GM21825 (cell line): ENCODE measurements at regions not wholly inside any gene's neighbourhood (a gene's known extent, or its start where the extent isn't known, plus 50 kb on each side); places are given as distances from the start of the nearest gene placed in this dataset.

ENCODE experiments used
- ATAC-seq: cut with Tn5 transposase; IDR thresholded peaks from one replicate; pipeline ENCODE4 v1.9.1; 2021; ENCODE audit warnings: mild to moderate bottlenecking, moderate library complexity; ENCODE audit not compliant: unreplicated experiment

DNA sequence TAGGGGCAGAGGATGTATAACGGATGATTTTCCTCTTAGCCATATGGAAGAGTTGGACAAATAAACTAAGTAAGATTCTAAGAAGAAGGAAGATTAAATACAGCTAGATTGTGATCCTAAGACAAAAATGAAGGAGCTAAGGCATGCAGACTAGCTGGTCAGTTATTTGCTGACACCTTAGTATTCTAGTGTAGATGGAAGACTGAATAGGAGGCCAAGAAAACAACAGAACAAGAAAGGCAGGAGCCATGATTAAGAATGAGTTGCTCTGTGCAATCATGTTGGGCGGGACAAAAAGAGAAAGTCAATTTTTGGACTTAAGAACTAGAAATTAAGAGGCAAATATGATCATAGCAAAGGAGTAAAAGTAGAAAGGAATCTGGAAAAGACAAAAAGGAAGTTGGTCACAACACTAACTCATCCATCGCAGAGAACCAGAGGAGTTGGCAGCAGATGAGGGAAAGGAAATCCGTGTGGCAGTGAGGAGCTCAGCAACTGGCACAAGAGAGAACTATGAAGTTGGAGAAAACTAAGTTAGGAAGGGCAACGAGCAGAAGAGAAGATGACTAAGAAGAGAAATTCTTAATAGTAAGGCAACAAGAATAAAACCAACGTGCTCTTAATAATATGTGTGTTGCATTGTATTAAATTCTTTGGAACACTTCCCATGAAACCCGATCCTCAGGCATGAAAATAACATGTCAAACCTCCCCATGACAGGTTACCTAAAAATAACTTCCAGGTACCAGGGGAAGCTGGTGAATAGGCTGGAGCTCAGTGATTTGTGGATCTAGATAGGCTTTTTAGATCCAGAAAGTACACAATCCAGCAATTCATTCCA, 234.4 kb downstream of the LTN1 start:
- ATAC-seq = no peak

DNA sequence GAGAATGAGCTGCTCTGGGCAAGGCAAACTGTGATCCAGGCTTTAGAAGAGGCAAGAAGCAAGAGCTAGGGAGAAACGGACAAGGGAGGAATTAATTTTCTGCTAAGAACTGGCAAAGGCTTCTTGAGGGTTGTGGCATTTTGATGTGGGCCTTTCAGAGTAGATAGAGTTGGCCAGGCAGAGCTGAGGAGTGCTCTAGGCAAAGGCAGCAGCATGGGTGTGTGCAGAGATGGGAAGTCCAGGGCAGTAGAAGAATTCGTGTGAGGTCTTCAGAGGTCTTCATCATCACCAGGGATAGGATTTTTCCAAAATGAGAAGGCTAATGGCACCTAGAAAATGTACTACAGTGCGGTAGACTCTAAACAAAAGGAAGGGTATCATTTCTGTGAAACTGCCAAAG, 237.8 kb downstream of the LTN1 start:
- no peak for ATAC-seq

DNA sequence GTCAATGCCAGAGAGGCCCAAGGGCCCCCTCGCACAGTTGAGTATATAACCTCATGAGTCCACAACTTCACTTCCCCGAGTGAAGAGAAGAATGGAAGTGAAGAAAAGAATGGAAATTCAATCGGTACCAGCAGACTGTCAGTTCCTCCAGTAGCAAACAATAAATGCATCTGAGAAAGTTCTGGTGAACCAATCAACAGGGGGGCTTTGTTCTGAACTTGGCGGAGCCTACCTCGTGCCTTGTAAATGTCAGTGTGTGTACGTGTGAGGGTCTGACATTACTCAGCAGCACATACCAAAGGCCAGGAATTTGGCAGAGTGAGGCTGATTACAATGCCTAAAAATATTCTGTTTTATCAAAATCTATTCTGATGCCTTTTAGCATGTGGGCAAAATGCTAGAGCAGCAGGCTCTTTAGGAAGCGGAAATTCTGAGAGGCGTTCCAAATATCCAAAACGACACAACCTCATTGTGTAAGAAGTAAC, 238.5 kb downstream of the LTN1 start:
- ATAC-seq = no peak

DNA sequence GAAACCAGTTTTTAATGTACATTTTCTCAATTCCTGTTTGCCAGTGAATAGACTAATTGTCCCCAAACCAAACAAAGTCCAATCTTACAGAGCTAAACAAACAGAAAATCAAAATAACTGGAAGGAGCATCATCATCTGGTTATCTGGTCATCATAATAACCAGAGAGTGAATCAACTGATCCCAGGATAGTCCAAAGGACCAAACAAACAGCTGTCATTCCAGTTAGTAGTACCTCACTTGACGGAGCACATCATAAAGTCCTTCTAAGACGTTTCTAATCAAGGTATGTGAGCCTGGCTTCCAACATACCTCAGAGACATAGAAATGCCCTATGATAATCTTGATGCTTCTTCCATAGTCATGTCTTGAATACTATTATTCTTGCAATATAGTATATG, 240.5 kb downstream of the LTN1 start:
- no peak for ATAC-seq

DNA sequence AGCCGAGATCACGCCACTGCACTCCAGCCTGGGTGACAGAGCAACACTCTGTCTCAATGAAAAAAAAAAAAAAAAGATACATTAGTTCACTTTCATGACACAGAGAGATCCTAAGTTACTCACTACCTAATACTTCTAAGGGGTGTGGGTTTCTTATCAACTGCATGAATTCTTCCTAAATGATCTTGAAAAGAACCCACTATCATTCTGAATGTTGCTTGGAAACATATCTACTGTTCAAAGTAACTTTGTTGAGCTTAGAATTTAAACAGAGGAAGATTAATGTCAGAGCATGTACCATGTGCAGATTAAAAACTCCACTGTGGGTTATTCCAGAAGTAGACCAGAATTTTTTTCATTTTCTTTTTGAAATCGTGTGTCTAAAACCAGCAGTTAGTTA, 241.5 kb downstream of the LTN1 start:
- ATAC-seq = no peak

DNA sequence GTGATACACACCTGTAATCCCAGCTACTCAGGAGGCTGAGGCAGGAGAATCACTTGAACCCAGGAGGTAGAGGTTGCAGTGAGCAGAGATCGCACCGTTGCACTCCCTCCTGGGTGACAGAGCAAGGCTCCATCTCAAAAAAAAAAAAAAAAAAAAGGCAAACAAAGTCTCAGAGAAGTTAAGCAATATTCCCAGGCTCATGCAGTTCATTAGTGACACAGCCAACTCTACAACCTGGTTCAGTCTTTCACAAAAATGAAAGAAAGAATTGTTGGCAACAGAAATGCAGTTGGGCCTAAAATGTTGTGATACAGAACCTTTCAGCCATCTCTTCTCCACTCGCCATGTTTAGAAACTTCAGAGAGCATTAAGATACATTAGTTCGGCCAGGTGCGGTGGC, 242.1 kb downstream of the LTN1 start:
- ATAC-seq = no peak

DNA sequence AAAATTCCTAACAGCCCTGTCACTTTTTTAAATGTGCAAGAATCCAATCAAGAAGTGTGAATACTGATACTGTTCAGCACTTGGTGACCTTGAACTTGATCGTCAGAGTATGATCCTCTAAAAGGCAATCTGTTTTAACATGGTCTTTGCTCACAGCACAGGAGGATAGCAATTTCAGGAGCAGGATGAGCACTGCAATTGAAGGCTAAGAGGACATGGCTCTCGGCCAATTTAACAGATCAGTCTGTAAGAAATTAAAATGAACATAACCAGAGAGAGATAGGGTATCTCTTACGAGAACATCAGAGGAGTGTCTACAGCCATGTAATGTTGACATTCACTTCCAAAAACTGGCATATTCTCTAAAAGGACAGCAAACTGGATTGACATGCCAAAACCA, 243.1 kb downstream of the LTN1 start:
- ATAC-seq = no peak

DNA sequence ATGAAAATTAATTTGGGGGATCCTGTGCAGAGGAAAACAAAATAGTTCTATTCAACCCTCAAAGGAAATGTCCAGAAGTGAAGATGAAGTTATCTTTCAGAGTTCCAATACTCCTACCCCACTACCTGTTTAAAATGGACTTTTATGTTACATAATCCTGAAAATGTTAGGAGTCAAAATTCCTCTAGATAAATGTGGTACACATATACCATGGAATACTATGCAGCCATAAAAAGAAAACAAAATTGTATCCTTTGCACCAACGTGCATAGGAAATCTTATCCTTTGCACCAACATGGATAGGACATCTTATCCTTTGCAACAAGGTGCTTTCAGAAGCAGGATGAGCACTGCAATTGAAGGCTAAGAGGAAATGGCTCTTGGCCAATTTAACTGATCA, 245.2 kb downstream of the LTN1 start:
- no peak for ATAC-seq

DNA sequence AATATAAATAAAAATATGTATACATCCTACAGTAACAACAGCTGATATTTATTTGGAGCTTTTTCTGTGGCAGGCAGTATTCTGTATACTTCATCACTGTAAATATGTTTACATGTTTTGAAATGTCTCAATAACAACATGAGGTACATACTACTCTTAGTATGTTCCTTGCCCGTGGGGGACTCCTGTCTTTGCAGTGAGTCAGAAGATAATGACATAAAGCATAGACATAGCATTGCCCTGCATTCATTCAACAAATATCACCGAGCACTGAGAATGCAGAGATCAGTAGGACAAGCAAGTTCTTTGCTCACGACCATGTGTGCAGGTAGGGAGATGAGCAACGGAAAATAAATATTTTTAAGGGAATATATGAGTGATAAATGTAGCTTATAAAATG, 246.5 kb downstream of the LTN1 start:
- no peak for ATAC-seq

DNA sequence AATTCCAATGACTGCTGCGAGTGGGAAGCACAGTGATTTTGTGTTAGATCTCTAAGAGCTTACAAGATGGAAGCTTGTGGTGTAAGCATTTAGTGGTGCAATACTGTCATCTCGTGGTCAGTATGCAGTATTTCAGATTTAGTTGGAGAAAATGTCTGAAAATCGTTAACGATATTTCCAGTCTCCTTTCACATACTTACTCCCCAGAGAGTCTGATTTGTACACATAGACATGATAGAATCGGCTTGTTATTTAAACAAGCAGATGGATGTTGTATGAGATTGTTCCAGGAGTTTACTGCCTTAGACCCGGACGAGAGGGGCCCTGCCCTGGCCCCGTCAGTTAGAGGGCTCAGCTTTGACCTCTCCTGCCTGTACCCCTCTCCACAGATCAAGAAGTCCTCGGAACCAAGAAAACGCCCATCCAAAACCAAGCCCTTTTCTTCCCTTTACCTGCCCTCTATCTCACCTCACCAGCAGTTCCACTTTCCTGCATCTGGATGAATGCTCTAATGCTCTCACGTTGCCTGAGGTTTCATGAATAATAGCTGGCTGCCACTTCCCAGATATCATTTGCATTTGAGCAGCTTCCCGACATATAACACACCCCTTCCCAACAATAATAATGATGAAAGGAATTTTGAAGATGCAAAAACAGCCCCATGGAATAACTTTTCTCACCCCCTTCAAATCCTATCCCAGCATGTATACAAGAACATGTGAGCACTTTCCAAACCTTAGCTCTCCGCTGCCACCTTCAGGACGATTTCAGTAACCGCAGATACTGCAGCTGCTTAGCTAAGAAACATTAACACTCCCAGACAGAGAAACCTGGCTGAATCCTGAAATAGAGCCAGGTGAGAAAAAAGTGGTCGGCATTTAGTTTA, 247.3 kb downstream of the LTN1 start:
- ATAC-seq = peak; percentile 85

DNA sequence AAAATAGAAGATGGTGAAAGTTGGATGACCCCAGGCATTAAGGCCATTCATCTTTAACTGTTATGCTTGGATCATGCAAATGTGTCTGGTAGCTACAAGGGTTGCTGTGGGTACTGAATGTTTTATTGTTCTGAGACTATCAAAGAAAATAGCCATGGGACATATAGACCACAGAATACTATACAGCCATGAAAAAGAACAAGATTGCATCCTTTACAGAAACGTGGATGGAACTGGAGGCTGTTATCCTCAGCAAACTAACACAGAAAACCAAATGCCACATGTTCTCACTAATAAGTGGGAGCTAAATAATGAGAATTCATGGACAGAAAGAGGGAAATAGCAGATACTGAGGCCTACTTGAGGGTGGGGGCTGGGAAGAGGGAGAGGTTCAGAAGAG, 249.0 kb downstream of the LTN1 start:
- no peak for ATAC-seq

DNA sequence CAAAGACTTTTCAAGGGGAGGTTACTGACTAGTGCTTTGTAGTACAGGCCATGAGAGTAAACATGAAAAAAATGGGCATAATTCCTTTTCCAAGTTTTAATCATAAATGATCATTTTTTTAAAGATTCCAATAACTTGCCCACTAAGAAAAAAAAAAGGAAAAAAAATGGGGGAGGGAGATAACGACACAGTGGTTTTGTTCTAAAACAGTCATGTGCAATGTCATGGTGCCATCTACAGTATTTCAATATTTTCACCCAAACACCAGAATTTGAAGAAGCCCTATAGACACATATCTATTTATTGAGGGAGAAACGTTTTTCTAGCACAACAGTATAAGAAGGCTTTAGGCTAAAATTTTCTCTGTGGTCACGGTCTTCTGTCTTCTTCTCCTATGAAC, 250.2 kb downstream of the LTN1 start:
- no peak for ATAC-seq

DNA sequence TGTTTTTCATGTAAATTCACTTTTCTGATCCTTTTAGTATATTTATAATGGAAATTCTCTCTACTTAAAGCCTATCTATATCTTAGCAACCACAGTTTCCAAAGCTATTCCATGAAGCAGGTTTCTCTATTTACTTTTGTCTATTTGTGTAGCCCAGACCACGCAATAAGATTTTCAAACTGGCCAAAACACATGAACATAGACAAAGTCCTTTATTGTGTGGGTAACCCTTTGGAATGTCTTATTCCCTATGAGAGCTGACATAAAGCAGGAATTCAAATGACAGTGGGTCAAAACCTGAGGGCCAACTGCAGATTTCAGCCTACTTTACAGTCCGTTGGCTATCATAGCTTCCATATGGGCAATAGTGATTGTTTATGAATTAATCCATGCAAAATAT, 252.6 kb downstream of the LTN1 start:
- ATAC-seq = no peak

DNA sequence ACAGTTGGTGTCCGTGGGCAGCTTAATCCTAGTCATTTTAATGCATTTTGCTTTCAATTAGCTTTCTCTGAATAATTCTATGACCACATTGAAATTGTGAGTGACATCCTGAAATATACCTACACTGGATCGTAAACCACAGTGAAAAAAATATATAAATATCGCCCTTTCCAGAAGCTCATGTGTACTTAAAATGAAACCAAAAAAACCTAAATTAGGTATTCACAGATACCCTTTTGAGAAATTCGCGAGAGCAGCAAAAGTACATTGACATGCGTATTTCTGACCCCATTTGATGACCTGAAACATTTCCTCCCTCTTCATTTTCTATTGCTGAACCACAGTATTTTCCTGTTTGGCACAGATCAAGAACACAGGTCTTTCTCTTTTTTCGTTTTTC, 253.8 kb downstream of the LTN1 start:
- ATAC-seq = no peak

DNA sequence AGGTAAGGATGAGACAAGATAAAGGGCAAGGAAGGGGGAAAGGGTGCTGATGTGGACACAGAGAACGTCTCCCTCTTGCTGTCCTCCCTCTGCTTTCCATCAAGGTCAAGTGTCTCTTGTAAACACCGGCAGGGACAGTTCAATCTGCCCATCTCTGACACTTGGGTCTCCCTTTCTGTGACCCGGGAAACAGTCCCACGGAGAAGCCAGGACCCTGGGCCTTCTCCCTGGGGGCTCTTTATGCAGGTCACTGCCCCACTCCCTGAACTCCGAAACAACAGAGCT, 254.3 kb downstream of the LTN1 start:
- no peak for ATAC-seq

DNA sequence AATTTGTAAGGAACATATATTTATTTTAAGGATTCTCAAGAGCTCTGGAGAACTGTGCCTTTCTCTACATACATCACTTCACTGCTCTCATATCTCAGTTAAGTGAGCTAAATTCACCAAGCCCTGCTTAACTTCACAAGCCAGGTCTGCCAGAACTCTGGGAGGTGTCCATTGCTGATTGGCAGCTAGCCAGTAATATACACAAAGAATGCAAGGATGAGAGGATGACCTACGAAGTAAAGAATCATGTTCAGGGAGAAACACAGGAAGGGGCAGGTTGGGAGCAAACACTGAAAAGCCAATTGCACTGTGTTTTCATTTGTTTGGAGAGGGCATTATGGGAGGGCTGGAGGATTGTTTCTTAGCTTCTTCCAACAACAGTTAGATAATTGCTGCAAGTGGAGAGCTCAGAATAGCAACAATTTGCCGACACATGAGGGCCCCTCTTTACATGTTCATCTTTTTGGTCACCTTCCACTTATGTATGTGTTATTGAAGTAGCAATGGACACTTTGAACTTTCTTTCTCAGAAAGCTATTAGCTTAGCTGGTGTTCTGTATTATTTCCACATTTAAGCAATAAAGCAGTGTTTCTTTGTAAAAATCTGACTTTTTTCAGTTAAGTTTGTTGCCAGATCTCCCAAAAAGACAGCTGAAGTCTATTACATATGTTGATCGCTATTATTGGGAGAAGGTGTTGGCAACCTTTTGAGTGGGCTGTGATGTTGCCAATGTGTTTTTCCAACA, 254.8 kb downstream of the LTN1 start:
- no peak for ATAC-seq

DNA sequence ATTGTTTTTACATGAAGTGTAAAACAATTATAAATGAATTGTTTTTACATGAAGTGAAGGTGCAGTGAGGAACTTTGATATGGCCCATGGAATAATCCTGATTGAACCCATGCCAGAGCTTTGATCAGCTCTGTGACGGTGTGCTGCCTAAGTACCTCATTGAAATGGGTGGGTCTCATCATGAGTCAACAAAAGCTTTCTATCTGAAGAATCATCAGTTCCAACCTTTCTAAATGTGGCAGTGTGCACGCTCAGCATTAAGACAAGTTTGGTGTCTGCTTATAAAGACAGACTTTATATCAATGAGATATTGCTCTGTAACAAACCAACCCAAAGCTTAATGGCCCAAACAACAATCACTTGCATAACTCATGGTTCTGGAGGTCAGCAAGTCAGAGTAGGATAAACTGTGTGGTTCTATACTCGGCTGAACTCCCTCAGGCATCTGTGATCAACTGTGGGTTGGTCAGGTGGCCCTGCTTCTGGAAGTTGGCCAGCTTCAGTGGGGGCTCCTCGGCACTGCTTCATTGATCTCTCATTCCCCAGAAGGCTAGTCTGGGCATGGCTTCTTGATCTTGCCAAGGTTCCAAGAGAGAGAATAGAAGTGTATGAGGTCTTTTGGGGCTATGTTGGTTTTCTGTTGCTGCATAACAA, 258.0 kb downstream of the LTN1 start:
- no peak for ATAC-seq

DNA sequence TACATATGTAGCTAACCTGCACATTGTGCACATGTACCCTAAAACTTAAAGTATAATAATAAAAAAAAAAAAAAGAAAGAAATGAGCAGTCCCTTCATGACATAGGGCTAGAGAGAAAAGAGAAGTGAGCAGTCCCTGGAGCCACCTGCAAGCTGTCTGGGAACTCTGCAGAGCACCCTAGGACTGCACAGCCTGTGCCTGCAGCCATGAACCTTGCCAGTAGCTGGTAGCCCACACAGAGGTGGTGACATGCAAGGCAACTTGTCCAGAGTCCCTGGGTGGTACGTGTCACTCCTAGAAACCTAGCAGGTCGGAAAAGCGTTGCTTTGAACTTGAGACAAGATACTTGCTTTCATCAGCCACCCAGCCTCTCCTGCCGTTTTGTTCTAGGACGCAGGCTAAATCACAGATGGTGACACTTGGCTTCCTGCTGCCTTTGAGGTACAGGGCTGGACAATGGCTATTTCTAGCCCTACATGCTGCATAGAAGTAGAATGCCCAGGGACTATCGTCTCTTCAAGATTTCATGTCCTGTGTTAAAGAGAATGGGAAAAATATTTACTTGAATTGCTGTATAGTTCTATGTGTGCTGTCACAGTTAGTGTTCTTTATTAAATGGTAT, 260.9 kb downstream of the LTN1 start:
- no peak for ATAC-seq

DNA sequence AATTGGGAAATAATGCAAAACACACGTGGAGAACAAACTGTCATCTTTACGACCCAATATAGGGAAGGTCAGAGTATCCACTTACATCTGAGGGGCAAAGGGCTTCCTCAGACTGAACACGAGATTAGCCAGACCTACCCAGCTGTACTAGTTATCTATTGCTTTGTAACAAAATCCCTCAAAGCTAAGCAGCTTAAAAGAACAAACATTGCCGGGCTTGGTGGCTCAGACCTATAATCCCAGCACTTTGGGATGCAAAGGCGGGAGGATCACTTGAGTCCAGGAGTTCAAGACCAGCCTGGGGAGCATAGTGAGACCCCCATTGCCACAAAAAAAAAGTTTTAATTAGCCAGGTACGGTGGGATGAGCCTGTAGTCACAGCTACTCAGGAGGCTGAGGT, 262.8 kb downstream of the LTN1 start:
- ATAC-seq = no peak

DNA sequence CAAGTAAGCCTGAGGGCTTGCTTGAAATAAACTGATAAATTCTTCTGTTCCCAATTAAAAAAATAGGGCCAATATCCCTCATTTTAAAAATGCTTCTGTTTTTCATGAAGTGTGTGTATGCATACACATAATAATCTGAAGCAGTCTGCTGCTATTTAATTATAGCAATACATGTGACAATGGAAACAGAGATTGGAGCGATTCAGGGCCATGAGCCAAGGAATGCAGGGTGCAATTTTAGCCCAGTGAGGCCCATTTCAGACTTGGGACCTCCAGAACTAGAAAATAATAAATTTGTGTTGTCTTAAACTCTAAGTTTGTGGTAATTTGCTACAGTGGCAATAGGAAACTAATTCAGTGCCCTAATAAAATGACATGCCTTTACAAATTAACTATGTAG, 264.9 kb downstream of the LTN1 start:
- no peak for ATAC-seq

DNA sequence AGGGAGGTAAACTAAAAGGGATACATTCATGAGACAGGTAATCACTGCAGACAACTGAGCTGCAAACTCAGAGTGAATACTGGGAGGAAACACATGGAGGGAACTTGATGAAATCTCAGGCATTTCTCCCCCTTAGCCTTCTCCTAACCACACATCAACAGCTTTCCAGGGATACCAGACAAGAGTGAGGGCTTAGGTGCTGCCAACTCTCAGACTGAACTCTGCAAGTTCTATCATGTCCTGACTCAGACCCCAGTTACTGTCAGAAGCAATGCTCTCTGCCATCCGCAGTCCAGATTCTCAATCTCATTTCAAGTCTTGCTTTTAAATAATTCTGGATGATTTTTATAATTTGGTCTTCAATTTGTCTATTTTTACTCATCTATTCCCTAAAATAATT, 267.3 kb downstream of the LTN1 start:
- no peak for ATAC-seq
